HG03039 (cell line): ENCODE measurements at regions not wholly inside any gene's neighbourhood (a gene's known extent, or its start where the extent isn't known, plus 50 kb on each side); places are given as distances from the start of the nearest gene placed in this dataset.

ENCODE experiments used
- ATAC-seq: cut with Tn5 transposase; IDR thresholded peaks from one replicate; pipeline ENCODE4 v1.9.1; 2021; ENCODE audit warnings: mild to moderate bottlenecking, moderate library complexity; ENCODE audit not compliant: unreplicated experiment

DNA sequence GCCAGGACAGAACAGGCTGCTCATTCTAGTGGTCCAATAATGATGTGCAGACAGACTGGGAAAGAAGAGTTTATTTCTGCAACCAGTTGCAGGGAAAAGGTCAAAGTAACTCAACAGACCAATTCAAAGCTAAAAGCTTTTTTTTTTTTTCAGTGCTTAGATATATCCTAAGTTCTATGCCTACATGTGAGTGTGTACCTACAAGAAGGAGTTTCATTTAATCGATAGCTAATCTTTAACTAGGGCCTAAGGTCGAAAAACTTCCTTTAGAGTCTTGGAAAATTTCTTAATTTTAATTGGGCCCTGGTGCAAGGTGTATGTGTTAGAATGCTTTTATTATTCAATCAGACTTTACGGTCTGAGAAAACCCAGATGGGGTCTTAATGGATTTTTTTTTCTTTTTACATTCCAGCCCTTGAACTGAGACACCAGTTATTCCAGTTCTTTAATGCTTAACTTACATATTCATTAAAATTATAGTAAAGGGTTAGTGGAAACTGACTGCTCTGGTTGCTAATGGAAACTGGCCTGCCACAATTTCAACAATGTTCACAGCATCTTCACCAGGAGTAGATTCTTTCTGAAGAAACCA lies 365.3 kb downstream of the MTRR start:
- no peak for ATAC-seq

- no peak for ATAC-seq
These were observed 369.1 kb downstream of the MTRR start for GRCh38 chr5:8238080-8238479.

- ATAC-seq: no peak
These were observed 370.2 kb downstream of the MTRR start for GRCh38 chr5:8239198-8239597.

DNA sequence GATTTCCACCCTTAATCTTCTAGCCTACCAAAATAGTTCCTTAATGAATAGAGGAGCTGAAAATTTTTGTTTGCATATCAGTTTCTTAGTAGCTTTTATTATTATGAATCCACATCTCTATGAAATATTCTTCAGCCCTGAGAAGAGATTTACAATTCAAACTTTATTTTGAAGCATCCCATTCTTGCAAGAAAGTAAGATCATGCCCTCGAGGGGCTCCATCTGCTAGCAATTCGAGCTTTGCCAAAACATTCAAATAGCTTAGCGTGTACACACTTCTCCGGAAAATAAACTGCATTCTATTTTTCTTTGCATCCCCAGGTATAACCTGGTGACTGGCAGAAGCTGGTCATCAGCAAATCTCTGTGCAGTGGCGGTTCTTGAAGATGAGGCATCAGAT lies 370.7 kb downstream of the MTRR start:
- no peak for ATAC-seq

DNA sequence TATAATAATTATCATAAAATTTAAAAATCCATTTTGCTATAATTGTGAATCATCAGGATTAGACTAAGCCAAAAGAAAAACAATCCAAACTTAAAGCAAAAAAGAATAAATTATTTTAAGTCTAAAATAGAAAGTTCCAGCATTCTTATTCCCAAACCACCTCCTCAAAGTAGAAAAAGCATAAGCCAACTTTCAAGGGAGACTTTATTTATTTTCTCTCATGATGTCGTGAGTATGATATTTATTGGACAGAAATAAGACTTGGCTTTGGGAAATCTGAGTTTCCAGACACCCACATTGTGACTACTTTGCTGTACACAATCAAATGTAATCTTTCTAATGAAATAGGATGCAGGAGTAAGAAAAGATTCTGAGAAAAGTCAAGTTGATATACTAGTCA lies 372.1 kb downstream of the MTRR start:
- ATAC-seq: no peak

- no peak for ATAC-seq
These were observed 372.6 kb downstream of the MTRR start for GRCh38 chr5:8241558-8241957.

- ATAC-seq: no peak
These were observed 378.3 kb downstream of the MTRR start for GRCh38 chr5:8247049-8247899.

- ATAC-seq: no peak
These were observed 384.4 kb downstream of the MTRR start for GRCh38 chr5:8253376-8253775.

DNA sequence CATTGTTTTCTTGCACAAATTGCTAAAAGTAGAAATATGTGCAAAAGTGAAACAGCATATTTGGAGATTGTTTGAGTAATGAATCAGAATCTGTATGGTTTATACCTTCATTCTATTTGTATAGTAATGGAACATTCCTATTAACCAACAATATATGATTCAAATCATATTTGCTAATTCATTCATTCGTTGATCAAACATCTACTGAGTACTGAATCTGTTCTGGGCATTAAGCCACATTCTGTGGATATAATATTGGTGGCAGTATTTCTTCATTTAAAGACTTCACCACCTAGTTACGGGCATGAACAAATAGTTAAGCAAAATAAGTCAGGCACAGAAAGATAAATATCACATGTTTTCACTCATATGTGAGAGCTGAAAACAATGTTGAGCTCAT lies 385.7 kb downstream of the MTRR start:
- ATAC-seq: no peak

- ATAC-seq: no peak
These were observed 389.9 kb downstream of the MTRR start for GRCh38 chr5:8258801-8259200.

DNA sequence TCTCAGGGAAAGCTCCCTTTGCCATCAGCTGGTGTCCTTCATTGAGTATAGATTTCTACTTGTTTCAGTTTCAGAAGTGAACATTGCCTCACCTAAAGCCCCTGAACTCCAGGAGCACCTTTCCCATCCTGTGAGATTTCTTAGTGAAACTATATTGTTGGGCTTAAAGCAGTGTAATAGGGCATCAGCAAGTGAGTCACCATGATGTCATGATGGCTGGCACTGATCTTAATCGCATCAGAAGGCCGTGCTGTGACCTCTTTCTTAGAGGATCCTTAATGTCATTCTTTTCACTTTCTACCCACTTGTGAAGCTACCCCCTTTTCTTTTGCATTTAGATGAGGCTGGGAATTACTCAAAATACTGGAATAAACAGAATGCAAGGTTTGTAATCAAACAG lies 401.3 kb downstream of the MTRR start:
- ATAC-seq: no peak

DNA sequence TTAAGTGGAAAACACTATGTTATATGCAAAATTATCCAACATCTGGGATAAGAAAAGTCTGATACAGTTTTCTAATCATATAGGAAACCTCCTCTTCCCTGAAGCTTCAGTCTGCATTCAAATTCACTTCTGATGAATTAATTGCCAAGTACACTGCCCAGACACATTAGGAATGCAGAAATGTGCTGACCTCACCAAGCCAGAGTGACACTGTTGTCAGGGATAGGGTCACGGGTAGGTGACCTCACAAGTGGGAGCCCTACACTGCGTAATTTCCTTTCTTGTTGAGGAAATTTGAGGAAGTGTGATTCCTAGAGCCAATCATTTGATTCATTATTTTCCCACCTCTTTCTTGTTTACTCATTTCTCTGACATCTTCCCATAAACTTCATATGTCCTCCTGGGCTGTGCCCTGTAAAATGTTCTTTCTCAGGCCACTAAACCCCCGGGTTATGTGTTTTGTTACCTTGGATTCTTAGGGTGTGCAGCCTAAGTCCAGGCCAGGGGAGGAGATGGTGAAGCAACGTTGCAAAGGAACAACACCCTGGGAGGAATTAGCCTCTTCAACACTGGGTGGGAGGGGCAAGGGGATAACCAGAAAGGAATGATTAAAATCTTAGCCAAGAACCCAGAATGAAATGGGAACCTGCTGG lies 411.9 kb downstream of the MTRR start:
- ATAC-seq: no peak

GRCh38 chr5:8288334-8288733 lies 419.4 kb downstream of the MTRR start:
- no peak for ATAC-seq

- no peak for ATAC-seq
These were observed 420.1 kb downstream of the MTRR start for GRCh38 chr5:8288897-8289516.

GRCh38 chr5:8289779-8290178 lies 420.8 kb downstream of the MTRR start:
- ATAC-seq: no peak

DNA sequence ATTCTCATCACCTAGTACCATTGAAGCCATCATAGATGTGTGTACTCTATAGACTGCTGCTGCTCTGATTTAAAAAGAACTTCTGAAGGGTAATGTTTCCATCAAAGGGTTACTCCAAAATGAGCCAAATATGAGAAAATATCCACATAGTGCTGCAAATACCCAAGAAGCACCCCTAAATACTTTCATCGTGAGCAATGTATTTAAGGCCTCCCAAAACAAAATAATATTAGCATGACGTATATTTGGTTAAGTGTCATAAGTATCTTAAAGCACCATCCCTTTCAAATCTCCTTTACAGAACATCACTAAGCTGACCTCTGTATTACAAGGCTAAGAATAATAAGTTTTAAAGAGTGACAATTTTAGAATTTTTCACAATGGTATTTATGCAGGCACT lies 421.8 kb downstream of the MTRR start:
- ATAC-seq: no peak

GRCh38 chr5:8291641-8292040 lies 422.7 kb downstream of the MTRR start:
- ATAC-seq: no peak

- ATAC-seq: no peak
These were observed 426.2 kb downstream of the MTRR start for GRCh38 chr5:8295141-8295540.

DNA sequence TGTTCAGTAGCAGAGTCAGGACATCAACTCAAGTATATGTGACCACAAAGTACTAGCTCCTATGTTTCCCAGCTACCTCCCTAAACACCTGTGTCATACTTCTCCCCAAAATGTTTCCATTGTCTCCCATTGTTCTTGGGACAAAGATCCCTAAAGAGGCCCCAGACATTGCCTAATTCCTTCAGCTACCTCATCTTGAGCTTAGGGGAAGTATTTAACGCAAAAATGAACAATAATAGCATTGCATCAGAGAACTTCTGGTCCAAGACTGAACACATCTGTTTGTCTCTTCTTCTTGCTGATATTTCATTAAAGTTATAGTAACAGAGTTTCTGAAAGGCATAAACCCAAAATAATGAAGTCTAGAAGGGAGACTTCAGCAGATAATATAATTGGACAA lies 430.8 kb downstream of the MTRR start:
- ATAC-seq: no peak

DNA sequence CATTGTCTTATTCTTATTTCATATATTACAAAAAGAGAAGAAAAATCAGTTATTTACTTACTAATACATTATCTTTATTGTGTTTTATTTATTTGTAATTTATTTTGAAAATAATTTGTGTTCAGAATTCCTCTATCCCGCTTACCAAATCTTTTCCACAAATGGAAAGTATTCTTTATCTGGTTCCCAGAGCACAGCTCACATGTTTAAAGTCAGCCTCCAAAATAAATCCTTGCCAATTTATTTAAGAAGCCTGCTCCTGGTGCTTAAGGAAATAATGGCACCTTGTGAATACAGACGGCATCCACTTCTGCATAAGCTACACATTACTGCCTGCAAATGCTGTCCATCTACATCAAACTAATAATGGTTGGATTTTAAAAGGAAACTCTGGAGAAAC lies 435.4 kb downstream of the MTRR start:
- ATAC-seq: no peak

DNA sequence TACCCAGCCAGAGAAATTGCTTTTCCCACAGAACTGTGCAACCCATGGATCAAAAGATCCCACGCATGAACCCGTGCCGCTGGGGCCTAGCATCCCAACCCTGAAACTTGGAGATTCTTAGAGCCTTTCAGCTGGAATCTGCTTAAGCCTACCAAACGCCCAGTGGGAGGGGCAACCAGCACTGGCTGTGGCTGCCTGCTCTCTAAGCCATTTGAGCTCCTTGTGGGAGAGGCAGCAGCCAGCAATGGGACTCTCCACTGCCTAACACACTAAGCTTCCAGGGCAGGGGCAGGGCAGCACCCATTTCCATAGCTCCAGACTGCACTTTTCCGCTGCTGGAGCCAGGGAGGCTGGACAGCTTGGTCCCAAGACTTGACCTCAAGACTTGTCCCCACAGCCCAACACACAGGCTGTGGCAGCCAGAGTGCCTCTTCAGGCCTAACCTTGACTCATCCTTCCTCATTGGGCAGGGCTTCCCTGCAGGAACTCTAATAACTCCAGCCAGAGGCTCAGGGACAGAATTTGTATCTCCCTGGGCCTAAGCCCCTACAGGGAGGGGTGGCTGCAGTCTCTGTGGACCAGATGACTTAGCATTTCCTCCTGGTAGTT lies 437.4 kb downstream of the MTRR start:
- ATAC-seq: no peak
